Fibroblast of the aortic adventitia (primary cell): ENCODE measurements at regions not wholly inside any gene's neighbourhood (a gene's known extent, or its start where the extent isn't known, plus 50 kb on each side); places are given as distances from the start of the nearest gene placed in this dataset.

Experiments
- DNase-seq: peaks from one replicate; pipeline ENCODE4 v3.0.0-alpha.2; 2010; ENCODE audit warnings: low read depth
- H3K4me3 ChIP-seq: 2 replicates; pipeline ENCODE4 v1.5.1; 2011; ENCODE audit warnings: low read depth, mild to moderate bottlenecking, control low read depth, low read length, moderate library complexity
- TF ChIP-seq, protein P1 (sequence below): IDR thresholded peaks from 2 replicates; pipeline ENCODE4 v1.5.1; 2011; ENCODE audit warnings: mild to moderate bottlenecking, low read length, control low read depth, inconsistent platforms; ENCODE audit not compliant: insufficient read depth

DNA sequence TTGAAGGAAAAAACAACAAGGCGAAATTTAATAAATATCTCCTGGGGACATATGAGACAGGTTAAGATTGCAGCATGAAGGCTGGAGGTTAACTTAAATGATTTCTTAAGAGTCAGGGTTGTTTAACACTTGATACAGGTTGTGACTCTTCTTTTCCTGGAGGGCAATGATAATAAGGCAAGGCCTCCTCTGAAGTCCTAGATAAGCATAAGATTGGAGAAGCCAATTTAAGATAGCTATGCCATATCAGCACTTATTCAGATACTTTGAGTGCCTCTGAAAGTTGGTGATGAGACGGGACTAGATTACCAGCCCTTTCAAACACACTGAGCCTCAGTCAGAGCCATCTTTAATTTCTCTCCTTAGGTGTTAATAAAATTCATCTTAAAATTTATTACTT, 350.8 kb downstream of the FBXO8 start:
- TF ChIP-seq, protein P1, sequence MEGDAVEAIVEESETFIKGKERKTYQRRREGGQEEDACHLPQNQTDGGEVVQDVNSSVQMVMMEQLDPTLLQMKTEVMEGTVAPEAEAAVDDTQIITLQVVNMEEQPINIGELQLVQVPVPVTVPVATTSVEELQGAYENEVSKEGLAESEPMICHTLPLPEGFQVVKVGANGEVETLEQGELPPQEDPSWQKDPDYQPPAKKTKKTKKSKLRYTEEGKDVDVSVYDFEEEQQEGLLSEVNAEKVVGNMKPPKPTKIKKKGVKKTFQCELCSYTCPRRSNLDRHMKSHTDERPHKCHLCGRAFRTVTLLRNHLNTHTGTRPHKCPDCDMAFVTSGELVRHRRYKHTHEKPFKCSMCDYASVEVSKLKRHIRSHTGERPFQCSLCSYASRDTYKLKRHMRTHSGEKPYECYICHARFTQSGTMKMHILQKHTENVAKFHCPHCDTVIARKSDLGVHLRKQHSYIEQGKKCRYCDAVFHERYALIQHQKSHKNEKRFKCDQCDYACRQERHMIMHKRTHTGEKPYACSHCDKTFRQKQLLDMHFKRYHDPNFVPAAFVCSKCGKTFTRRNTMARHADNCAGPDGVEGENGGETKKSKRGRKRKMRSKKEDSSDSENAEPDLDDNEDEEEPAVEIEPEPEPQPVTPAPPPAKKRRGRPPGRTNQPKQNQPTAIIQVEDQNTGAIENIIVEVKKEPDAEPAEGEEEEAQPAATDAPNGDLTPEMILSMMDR: no peak
- no peak overlapping the region for H3K4me3 ChIP-seq

DNA sequence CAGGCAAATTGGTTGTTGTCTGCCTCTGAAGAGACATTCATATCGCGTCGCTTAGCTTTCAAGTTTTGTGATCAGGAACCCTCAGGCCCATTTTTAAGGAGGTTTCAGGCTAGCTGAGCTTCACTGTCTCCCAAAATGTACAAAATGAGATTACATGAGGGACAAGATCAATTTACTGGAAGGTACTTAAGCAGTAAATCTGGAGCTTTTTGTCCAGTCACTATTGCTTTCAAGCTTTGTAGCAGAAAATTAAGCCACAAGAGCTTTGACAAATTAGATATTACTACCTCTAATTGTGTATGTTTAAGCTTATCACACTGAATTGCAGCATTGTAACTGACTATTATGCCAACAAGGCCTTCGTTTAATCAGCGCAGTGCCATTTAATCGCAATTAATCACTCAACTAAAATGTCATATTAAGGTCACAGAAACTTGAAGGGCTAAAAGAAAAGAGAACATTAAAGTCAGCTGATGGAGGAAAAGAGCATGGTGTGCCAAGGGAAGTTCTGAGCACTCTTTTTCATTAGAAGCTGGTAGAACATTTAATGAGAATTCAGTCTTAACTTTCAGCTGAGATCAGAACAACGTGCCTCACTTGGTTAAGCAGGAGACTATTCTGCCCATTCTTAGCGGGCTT, 353.0 kb downstream of the FBXO8 start:
- TF ChIP-seq, protein P1: no peak
- DNase-seq: no peak
- H3K4me3 ChIP-seq: no peak overlapping the region

More for the DNA sequence above, 350.8 kb downstream of the FBXO8 start:
- DNase-seq: no peak

DNA sequence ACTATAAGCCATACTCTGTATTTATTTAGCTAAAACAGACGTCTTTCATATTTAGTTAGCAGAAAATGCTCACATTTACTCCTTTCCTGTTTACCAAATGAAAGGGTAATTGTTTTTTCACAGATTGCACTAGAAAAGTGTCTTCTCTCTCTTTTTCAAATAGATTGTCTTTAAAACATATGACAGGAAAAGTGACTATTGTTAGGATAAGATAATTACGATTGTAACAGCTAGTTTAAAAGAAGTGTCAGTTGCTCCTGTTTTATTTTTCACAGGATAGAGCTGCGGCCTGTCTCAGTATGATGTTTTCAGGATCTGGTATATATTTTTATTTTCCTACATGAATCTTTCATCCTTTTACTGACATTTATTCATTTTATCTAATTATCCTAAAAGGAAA, 353.5 kb downstream of the FBXO8 start:
- DNase-seq: no peak
- no peak overlapping the region for H3K4me3 ChIP-seq
- TF ChIP-seq, protein P1: no peak

DNA sequence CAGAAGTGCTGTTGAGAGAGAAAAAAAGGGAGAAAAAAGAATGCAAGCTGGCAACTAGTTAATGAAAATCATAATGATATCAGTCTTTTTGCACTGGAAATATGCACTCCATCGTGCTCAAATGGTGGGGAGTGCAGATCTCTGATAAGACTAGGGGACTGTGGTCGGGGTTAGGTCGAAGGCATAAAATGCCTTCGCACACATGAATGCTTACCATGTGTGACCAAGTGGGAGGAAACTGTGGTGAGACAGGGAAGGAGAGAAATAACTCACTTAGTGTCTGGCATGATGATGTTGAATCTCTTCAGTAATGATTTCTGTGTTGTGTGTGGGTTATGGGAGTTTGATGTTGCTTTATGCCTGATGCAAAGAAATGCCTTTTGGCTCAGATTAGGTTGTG, 358.9 kb downstream of the FBXO8 start:
- TF ChIP-seq, protein P1: no peak
- no peak overlapping the region for H3K4me3 ChIP-seq
- peak; percentile 48 for DNase-seq

DNA sequence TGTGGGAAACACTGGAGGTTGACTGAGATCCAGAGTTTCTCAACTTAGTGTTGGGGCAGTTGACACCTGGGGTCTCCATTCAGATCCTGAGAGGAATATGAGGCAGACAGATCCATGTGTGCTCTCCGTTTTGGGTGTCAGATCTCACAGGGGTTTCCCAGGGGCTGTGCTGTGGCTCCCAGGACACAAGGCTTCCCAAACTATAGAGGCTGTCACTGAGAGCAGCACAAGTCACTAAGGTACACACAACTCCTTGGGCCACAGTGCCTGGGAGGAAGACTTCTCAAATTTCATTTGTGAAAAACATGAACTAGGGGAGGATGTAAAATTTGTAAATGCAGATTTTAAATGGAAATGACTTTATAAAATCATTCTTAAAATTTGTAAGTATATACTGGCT, 363.6 kb downstream of the FBXO8 start:
- no peak for DNase-seq
- no peak overlapping the region for H3K4me3 ChIP-seq
- TF ChIP-seq, protein P1: no peak

DNA sequence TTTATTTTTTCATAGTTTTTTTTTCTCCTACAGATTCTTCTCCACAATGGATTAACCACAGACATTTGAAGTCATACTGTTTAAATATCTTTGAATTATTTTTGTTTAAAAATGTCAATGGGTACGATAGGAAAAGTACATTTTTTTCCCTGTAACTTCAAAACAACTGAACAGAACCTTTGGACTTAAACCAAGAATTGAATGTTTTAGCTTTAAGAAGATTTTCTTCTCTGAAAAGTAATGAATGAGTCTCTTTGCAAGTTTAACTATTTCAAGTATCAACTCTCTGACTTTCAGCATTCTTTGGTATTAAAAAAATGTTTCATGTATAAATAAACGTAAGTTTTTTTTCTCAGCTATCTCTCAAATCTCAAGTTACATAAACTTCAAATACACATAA, 364.3 kb downstream of the FBXO8 start:
- peak; percentile 82 for DNase-seq
- no peak overlapping the region for H3K4me3 ChIP-seq
- TF ChIP-seq, protein P1: no peak
